HG02885 (cell line): ENCODE measurements at regions not wholly inside any gene's neighbourhood (a gene's known extent, or its start where the extent isn't known, plus 50 kb on each side); places are given as distances from the start of the nearest gene placed in this dataset.

Source experiments
- ATAC-seq: cut with Tn5 transposase; IDR thresholded peaks from one replicate; pipeline ENCODE4 v1.9.1; 2021; ENCODE audit warnings: mild to moderate bottlenecking; ENCODE audit not compliant: unreplicated experiment, poor library complexity

GRCh38 chr6:23424584-23424983 lies 701.4 kb upstream of the NRSN1 start:
- no peak for ATAC-seq

GRCh38 chr6:23435126-23435525 lies 690.9 kb upstream of the NRSN1 start:
- ATAC-seq: no peak

- ATAC-seq: no peak
These were observed 690.2 kb upstream of the NRSN1 start for GRCh38 chr6:23435798-23436197.

- no peak for ATAC-seq
These were observed 684.1 kb upstream of the NRSN1 start for GRCh38 chr6:23441808-23442461.

- ATAC-seq: no peak
These were observed 680.8 kb upstream of the NRSN1 start for GRCh38 chr6:23445157-23445710.

- no peak for ATAC-seq
These were observed 679.5 kb upstream of the NRSN1 start for GRCh38 chr6:23446469-23446967.

GRCh38 chr6:23447731-23448130 lies 678.3 kb upstream of the NRSN1 start:
- ATAC-seq: no peak

GRCh38 chr6:23448281-23448680 lies 677.7 kb upstream of the NRSN1 start:
- ATAC-seq: no peak

- ATAC-seq: no peak
These were observed 671.7 kb upstream of the NRSN1 start for GRCh38 chr6:23454080-23454976.

- no peak for ATAC-seq
These were observed 670.3 kb upstream of the NRSN1 start for GRCh38 chr6:23455754-23456153.

- ATAC-seq: no peak
These were observed 669.6 kb upstream of the NRSN1 start for GRCh38 chr6:23456396-23456795.

GRCh38 chr6:23457321-23457720 lies 668.7 kb upstream of the NRSN1 start:
- no peak for ATAC-seq

- ATAC-seq: no peak
These were observed 660.1 kb upstream of the NRSN1 start for GRCh38 chr6:23465912-23466311.

- no peak for ATAC-seq
These were observed 648.4 kb upstream of the NRSN1 start for GRCh38 chr6:23477586-23477985.

- ATAC-seq: no peak
These were observed 647.7 kb upstream of the NRSN1 start for GRCh38 chr6:23478312-23478711.

- ATAC-seq: no peak
These were observed 642.1 kb upstream of the NRSN1 start for GRCh38 chr6:23483896-23484295.

GRCh38 chr6:23494367-23494766 lies 631.6 kb upstream of the NRSN1 start:
- no peak for ATAC-seq

- ATAC-seq: no peak
These were observed 628.0 kb upstream of the NRSN1 start for GRCh38 chr6:23498013-23498412.

GRCh38 chr6:23499549-23499948 lies 626.5 kb upstream of the NRSN1 start:
- ATAC-seq: no peak

- no peak for ATAC-seq
These were observed 622.8 kb upstream of the NRSN1 start for GRCh38 chr6:23503173-23503572.

- ATAC-seq: no peak
These were observed 621.0 kb upstream of the NRSN1 start for GRCh38 chr6:23505026-23505425.
